Fibroblast of peridontal ligament (primary cell): ENCODE measurements at regions not wholly inside any gene's neighbourhood (a gene's known extent, or its start where the extent isn't known, plus 50 kb on each side); places are given as distances from the start of the nearest gene placed in this dataset.

ENCODE experiments used
- DNase-seq: peaks from one replicate; pipeline ENCODE4 v3.0.0-alpha.2; 2010; ENCODE audit errors: extremely low read depth

- no peak for DNase-seq
Observed at GRCh38 chr16:26189536-26189935, 497.8 kb downstream of the HS3ST4 start.

DNA sequence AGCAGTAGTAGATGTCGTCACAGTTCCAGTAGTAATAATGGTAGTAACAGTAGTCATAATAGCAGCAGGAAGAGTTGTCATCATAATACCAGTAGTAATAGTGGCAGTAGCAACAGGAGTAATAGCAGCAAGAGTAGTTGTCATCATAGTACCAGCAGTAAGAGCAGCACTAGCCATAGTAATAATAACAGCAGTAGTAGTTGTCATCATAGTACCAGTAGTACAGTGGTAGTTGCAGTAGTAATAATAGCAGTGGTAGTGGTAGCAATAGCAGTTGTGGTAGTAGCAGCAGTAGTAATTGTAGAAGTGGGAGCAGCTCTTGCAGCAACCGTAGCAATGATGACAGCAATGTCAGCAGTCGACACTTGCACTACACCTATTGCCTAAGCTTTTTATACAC is 502.8 kb downstream of the HS3ST4 start:
- DNase-seq = no peak

GRCh38 chr16:26195225-26195624 is 503.5 kb downstream of the HS3ST4 start:
- no peak for DNase-seq

- no peak for DNase-seq
Observed at GRCh38 chr16:26196310-26196709, 504.6 kb downstream of the HS3ST4 start.

DNA sequence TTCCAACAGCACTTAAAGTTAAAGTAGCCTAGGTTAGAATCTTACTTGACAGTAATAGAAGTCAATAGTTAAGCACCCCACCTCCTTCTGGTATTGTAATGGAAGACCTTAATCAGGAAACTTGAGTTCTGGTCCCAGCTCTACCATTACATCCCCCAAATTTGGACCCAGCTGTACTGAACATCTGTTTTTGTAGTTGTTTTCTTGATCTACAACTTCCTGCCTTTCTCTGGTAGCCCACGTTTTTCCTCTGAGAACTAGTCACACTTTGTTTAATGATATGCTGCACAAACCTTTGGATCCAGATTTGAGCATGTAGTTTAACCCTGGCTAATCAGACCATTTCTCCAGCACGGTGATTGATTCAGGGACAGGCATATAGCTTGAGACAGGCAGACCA is 505.0 kb downstream of the HS3ST4 start:
- DNase-seq = no peak

DNA sequence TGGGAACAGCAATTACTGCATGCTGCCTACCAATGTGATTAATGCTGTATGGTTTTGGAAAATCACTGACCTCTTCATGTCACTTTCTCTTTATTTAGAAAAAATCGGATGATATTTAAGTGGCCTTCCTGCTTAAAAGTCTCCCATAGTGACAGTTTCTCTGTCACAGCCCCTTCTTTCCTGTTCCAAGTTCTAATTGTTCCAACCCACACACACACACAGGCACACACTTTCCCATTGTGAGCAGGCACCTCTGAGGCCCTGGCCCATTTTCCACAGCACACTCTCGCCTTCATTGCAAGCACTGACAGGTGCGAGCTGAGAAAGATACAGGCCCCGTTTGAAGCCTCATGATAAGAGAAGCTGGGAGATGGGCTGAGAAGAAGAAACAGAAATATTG is 505.9 kb downstream of the HS3ST4 start:
- DNase-seq = no peak

GRCh38 chr16:26198221-26198620 is 506.5 kb downstream of the HS3ST4 start:
- DNase-seq = no peak

- DNase-seq = no peak
Observed at GRCh38 chr16:26204138-26204537, 512.4 kb downstream of the HS3ST4 start.

- DNase-seq = no peak
Observed at GRCh38 chr16:26211542-26211941, 519.8 kb downstream of the HS3ST4 start.

- no peak for DNase-seq
Observed at GRCh38 chr16:26212599-26212998, 520.8 kb downstream of the HS3ST4 start.

GRCh38 chr16:26214581-26215174 is 522.9 kb downstream of the HS3ST4 start:
- no peak for DNase-seq

DNA sequence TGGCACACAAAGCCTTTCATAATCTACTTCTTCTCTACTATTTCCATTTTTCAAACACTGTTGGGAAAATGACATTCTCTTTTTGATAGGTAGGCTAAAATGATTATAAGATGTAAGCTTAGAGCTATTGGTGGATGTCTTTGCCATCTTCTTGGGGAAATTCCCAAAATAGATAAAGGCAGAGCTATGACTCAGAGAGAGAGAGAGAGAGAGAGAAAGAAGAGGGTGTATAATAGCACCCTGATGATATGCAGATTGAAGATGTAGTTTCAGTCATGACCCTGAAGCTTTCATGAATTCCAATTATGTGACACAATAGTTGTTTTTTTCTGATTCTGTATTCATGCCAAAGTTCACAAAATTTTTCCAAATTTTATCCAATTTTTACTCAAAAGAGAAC is 529.1 kb downstream of the HS3ST4 start:
- DNase-seq = no peak

GRCh38 chr16:26231647-26232046 is 539.9 kb downstream of the HS3ST4 start:
- DNase-seq = no peak

DNA sequence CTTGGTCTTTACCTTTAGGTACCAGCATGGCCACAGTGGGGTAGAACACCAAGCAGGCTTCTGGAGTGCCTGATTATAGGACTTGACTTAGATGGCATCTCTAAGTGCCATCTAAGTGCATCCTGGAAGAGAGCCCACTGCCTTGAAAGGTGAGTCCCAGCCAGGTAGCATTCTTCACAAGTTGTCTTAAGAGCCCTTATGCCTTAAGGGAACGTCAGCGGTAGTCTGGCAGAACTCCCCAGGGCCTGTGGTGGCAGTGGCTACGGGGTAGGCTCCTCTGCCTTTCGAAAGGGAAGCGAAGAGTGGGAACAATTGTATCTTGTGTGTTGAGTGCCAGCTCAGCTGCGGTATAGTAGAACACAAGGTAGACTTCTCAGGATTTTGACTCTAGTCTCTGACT is 549.0 kb downstream of the HS3ST4 start:
- DNase-seq = no peak

DNA sequence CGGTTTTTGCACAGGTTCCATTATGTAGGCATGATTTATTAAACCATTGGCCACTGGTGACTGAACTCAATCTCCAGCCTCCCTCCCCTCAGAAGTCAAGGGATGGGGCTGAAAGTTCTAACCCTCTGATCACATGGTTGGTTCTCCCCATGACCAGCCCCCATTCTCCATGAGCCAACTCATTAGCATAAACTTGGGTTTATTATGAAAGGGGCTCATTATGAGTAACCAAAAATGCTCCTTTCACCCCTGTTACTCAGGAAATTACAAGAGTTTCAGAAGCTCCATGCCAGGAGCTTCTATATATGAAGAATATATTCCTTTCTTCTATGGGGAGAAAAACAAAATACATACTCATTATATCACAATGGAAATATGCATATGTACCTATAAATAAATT is 555.3 kb downstream of the HS3ST4 start:
- no peak for DNase-seq

- DNase-seq = no peak
Observed at GRCh38 chr16:26252598-26252997, 560.8 kb downstream of the HS3ST4 start.

- DNase-seq = no peak
Observed at GRCh38 chr16:26261621-26262020, 569.9 kb downstream of the HS3ST4 start.

DNA sequence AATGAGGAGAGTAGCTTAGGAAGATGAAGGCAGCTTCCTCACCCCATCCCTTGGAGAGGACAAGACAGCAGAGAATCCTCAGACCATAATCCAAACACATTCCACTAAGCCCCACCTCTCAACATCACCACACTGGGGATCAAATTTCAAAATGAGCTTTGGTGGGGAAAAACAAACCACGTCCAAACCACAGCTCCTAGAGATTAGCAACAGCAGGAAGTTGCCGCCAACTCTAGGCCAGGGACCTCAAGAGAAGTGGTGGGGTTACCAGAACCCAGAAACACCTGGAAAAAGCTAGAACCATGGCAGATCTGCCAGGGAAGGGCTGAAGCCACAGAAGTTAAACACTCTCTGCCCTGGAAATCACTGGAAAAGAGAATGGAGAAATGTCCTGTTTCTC is 571.6 kb downstream of the HS3ST4 start:
- DNase-seq = no peak

DNA sequence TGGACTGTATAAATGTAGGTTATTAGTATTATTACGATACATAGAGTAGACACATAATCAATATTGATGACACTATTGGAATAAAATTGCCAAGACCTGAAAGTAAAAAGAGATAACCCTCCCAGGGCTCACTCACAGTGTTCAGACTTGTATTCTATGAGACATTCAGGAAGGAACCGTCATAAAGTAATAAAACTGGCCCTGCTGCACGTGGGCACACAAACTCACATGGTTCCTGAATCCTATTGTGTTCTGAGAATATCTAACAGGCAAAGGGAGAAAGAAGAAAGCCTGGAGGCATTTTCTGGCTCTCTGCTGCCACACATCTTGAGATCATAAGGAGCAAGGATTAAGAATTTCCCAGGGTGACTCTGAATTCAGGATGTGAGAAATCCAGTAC is 575.9 kb downstream of the HS3ST4 start:
- no peak for DNase-seq

DNA sequence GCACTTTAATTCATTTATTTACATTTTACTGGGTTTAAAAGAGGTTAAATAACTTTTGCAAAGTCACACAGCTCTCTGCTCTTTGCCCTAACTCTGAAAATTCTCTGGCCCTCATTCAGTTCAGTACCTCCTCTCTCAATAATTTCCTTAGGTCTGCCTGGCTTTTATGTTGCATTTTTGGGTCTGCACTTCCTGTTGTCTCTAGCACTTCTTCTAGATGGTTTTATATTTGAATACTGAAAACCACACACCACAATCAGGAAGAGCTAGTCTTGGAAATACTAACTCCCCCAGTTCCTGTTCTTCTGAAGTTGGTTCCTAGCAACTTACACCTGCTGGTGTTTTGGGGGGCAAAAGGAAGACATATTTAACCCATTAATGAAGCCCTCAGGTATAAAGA is 577.9 kb downstream of the HS3ST4 start:
- DNase-seq = no peak

GRCh38 chr16:26273607-26274006 is 581.8 kb downstream of the HS3ST4 start:
- DNase-seq = no peak

GRCh38 chr16:26275021-26275590 is 583.3 kb downstream of the HS3ST4 start:
- DNase-seq = no peak

GRCh38 chr16:26276289-26276688 is 584.5 kb downstream of the HS3ST4 start:
- no peak for DNase-seq
